ENCODE measurements at regions not wholly inside any gene's neighbourhood (a gene's known extent, or its start where the extent isn't known, plus 50 kb on each side); places are given as distances from the start of the nearest gene placed in this dataset.

DNA sequence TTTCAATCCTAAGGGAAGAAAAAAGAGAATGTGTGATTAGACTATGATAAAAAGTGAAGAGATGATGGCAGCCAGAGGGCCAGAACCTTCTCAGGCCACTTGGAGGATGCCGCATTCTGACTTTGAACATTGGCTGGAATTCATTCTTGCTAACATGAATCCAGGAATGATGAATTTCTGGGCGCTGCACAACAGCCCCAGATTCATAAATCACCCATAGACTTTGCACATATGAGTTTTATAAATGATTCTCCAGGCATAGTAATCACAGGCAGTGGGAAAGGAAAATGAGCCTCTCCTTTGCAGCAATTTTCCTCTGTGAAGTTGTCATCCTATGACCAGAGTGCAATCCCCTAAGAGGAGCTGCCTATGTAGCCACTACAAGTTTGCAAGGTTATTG is 555.4 kb downstream of the KCTD12 start:
- H4K91ac ChIP-seq (replicated peaks; ENCODE audit: insufficient read length, low read length): no peak overlapping the region
- DNase-seq (ENCODE audit: low read depth in 1 of 2, low spot score in 2 of 2): no peak
- CTCF ChIA-PET (ENCODE audit: partially characterized antibody): interaction anchor here (0.9 kb wide), 1 partner anchor 10 kb away, joined by 3 read pairs; no protein-coding TSS in a partner anchor
- H3K18ac ChIP-seq (ENCODE audit: extremely low read depth, low read length): no peak overlapping the region
- H3K4ac ChIP-seq (replicated peaks; ENCODE audit: insufficient read length, low read depth, low read length): no peak overlapping the region
- no peak overlapping the region for H3K23ac ChIP-seq (ENCODE audit: insufficient read length)
- no peaks in the 10 kb centered on the region for H3K36me3 ChIP-seq (ENCODE audit: control insufficient read depth in 2 of 4, insufficient read depth in 4 of 4, low read length in 3 of 4)
- no peak for FAIRE-seq
- H2AFZ ChIP-seq (ENCODE audit: low read length): no peak overlapping the region
- 94% methylated on average over 2 of the region's 2 CpGs; no CpG with 5 or more reads in 1 of the 2 experiments for WGBS, 2 experiments (ENCODE audit: extremely low coverage in 1 of 2, insufficient coverage in 1 of 2, insufficient read length in 1 of 2, insufficient replicate concordance in 2 of 2, low coverage in 1 of 2, low lambda C conversion rate in 2 of 2, missing lambda C conversion rate in 1 of 2)
- H3K4me3 ChIP-seq (ENCODE audit: extremely low read depth in 1 of 4, insufficient read depth in 2 of 4, low read depth in 3 of 4, low read length in 4 of 4): no peak overlapping the region
- H3K79me1 ChIP-seq (ENCODE audit: low read depth, low read length): no peaks in the 10 kb centered on the region
- H3K56ac ChIP-seq (replicated peaks; ENCODE audit: insufficient read length, low read depth, low read length): no peak overlapping the region
- H4K5ac ChIP-seq (ENCODE audit: insufficient read length, low read depth, low read length): no peak overlapping the region
- POLR2A ChIA-PET (ENCODE audit: partially characterized antibody): no interaction called here
- H2BK12ac ChIP-seq (ENCODE audit: low read depth, low read length): no peak overlapping the region
- no peak overlapping the region for H3K27ac ChIP-seq (ENCODE audit: low read depth, low read length)
- H3K14ac ChIP-seq (ENCODE audit: insufficient read length): no peak overlapping the region
- H2BK20ac ChIP-seq (ENCODE audit: low read length): no peak overlapping the region
- no peak overlapping the region for H3K9ac ChIP-seq (replicated peaks in 1 of 4; ENCODE audit: extremely low read depth in 1 of 4, low read depth in 3 of 4, low read length in 3 of 4)
- no peaks in the 10 kb centered on the region; the same call in 1 of the 2 replicates for H3K23me2 ChIP-seq (ENCODE audit: low read depth, low read length)
- peaks cover 0 to 5% (median 2%) of the 10 kb centered on the region in 4 experiments; a peak in 4 of 7 replicates for H3K27me3 ChIP-seq (replicated peaks in 1 of 4; ENCODE audit: control insufficient read depth in 3 of 4, extremely low read depth in 1 of 4, insufficient read depth in 3 of 4, low read length in 3 of 4)
- H3K9me3 ChIP-seq (ENCODE audit: insufficient read depth in 2 of 2, low read depth in 1 of 2, low read length in 1 of 2): no peaks in the 10 kb centered on the region
- no peak overlapping the region for H3K4me2 ChIP-seq (ENCODE audit: insufficient read depth in 1 of 2, low read depth in 2 of 2, low read length in 2 of 2)
- no peaks in the 10 kb centered on the region for H4K20me1 ChIP-seq (replicated peaks in 1 of 2; ENCODE audit: control insufficient read depth in 1 of 2, insufficient read depth in 2 of 2, low read length in 2 of 2)
- H2BK5ac ChIP-seq (ENCODE audit: low read depth, low read length): no peak overlapping the region
- H3K79me2 ChIP-seq (ENCODE audit: control insufficient read depth in 1 of 2, insufficient read depth in 2 of 2, low read length in 2 of 2): no peaks in the 10 kb centered on the region
- H2AK5ac ChIP-seq (ENCODE audit: low read depth, low read length): no peak overlapping the region
- no peak overlapping the region for H2BK120ac ChIP-seq (replicated peaks; ENCODE audit: low read depth, low read length)
- no peak overlapping the region for H2BK15ac ChIP-seq (ENCODE audit: low read length)
- no peak overlapping the region for H4K8ac ChIP-seq (ENCODE audit: extremely low read depth, insufficient read depth, low read length)
- no peaks in the 10 kb centered on the region for H3K4me1 ChIP-seq (replicated peaks in 1 of 4; ENCODE audit: control insufficient read depth in 3 of 4, insufficient read depth in 4 of 4, low read length in 3 of 4)
- no peak for TF ChIP-seq BRCA1 (IDR thresholded peaks at IDR 0.05; ENCODE audit: low read depth, low read length)
- TF ChIP-seq, protein P1, sequence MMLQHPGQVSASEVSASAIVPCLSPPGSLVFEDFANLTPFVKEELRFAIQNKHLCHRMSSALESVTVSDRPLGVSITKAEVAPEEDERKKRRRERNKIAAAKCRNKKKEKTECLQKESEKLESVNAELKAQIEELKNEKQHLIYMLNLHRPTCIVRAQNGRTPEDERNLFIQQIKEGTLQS (IDR thresholded peaks at IDR 0.05; ENCODE audit: insufficient read depth, low read depth, low read length): no peak
- no peak for TF ChIP-seq TCF12 (IDR thresholded peaks at IDR 0.05; ENCODE audit: low read depth, low read length)
- TF ChIP-seq KDM1A (IDR thresholded peaks at IDR 0.05; ENCODE audit: borderline replicate concordance, low read length): no peak
- TF ChIP-seq ZNF274 (IDR thresholded peaks at IDR 0.05; ENCODE audit: borderline replicate concordance, extremely low read depth, low read length): no peak
- TF ChIP-seq SIRT6 (IDR thresholded peaks at IDR 0.05; ENCODE audit: low read length): no peak
- TF ChIP-seq CEBPB (IDR thresholded peaks at IDR 0.05; ENCODE audit: low read depth, low read length): no peak
- TF ChIP-seq USF2 (IDR thresholded peaks at IDR 0.05; ENCODE audit: low read length): no peak
- TF ChIP-seq SAP30 (IDR thresholded peaks at IDR 0.05; ENCODE audit: insufficient read depth, insufficient replicate concordance, low read length): no peak
- no peak for TF ChIP-seq SUZ12 (IDR thresholded peaks at IDR 0.05; ENCODE audit: low read length)
- TF ChIP-seq TAF7 (optimal IDR thresholded peaks at IDR 0.05; ENCODE audit: borderline replicate concordance, low read depth, low read length): no peak
- no peak for TF ChIP-seq NANOG (IDR thresholded peaks at IDR 0.05; ENCODE audit: insufficient read depth, low read depth, low read length, poor library complexity, severe bottlenecking)
- TF ChIP-seq FOSL1 (IDR thresholded peaks at IDR 0.05; ENCODE audit: insufficient read depth, low read depth, low read length): no peak

Measured in H1 (cell line).